Activated CD4-positive, alpha-beta T cell treated with anti-CD3 and anti-CD28 coated beads, Interleukin-2, Interleukin-6, amounts not matched to agents 100 ng/mL and 50 ng/mL, durations not matched to agents 16 hours and 8 hours (primary cell): ENCODE measurements at regions not wholly inside any gene's neighbourhood (a gene's known extent, or its start where the extent isn't known, plus 50 kb on each side); places are given as distances from the start of the nearest gene placed in this dataset.
"Not testable (repeated sequence)": the region's sequence is repeated elsewhere in the genome, so short reads cannot be mapped to it uniquely, and the experiment has no call there.

Experiments used
- DNase-seq: peaks from one replicate; pipeline ENCODE4 v3.0.0-alpha.2; 2020

- not testable (repeated sequence) for DNase-seq
These were observed 627.4 kb downstream of the SPATA31A7 start for GRCh38 chr9:61817127-61817705.

- DNase-seq: peak; percentile 92
These were observed 663.9 kb downstream of the SPATA31A7 start for GRCh38 chr9:61853624-61854259.

- not testable (repeated sequence) for DNase-seq
These were observed 664.4 kb downstream of the SPATA31A7 start for GRCh38 chr9:61854260-61854640.

- not testable (repeated sequence) for DNase-seq
These were observed 666.4 kb downstream of the SPATA31A7 start for GRCh38 chr9:61856283-61856682.

- peak; percentile 7 for DNase-seq
These were observed 667.1 kb downstream of the SPATA31A7 start for GRCh38 chr9:61856858-61857453.

- DNase-seq: not testable (repeated sequence)
These were observed 668.0 kb downstream of the SPATA31A7 start for GRCh38 chr9:61857709-61858351.

GRCh38 chr9:61862431-61862971 is 672.7 kb downstream of the SPATA31A7 start:
- peak; percentile 60 for DNase-seq

GRCh38 chr9:61864463-61864862 is 674.6 kb downstream of the SPATA31A7 start:
- DNase-seq: not testable (repeated sequence)

GRCh38 chr9:61868965-61869364 is 679.1 kb downstream of the SPATA31A7 start:
- not testable (repeated sequence) for DNase-seq

- DNase-seq: not testable (repeated sequence)
These were observed 682.5 kb downstream of the SPATA31A7 start for GRCh38 chr9:61872329-61872728.
